Loucy (cell line): ENCODE measurements at regions not wholly inside any gene's neighbourhood (a gene's known extent, or its start where the extent isn't known, plus 50 kb on each side); places are given as distances from the start of the nearest gene placed in this dataset.

Experiments used
- H2AFZ ChIP-seq: fragments of 200-600 bp; sonication (generic); 2 replicates; pipeline ENCODE4 v1.6.0; 2016; ENCODE audit warnings: antibody characterized with exemption, mild to moderate bottlenecking, low read length, moderate library complexity
- H3F3A ChIP-seq: fragments of 200-600 bp; 2 replicates; pipeline ENCODE4 v1.6.0; 2016; ENCODE audit warnings: antibody characterized with exemption, low read depth, mild to moderate bottlenecking
- H3K27me3 ChIP-seq: fragments of 200-600 bp; sonication (generic); 2 replicates; pipeline ENCODE4 v1.6.1; 2014; ENCODE audit warnings: low read length, mild to moderate bottlenecking; ENCODE audit not compliant: insufficient read depth, poor library complexity, severe bottlenecking
- H3K36me3 ChIP-seq: fragments of 200-600 bp; sonication (generic); 2 replicates; pipeline ENCODE4 v1.6.1; 2016; ENCODE audit warnings: low read length; ENCODE audit not compliant: insufficient read depth
- H3K4me1 ChIP-seq: fragments of 200-600 bp; sonication (generic); 2 replicates; pipeline ENCODE4 v1.5.1; 2014; ENCODE audit warnings: low read length, mild to moderate bottlenecking; ENCODE audit not compliant: insufficient read depth, poor library complexity, severe bottlenecking
- H3K4me2 ChIP-seq: fragments of 200-600 bp; sonication (generic); 2 replicates; pipeline ENCODE4 v1.6.0; 2014; ENCODE audit warnings: antibody characterized with exemption, low read length, low read depth, mild to moderate bottlenecking; ENCODE audit not compliant: poor library complexity, severe bottlenecking
- H3K4me3 ChIP-seq: fragments of 200-600 bp; sonication (generic); 2 replicates; pipeline ENCODE4 v1.5.1; 2014; ENCODE audit warnings: low read length, mild to moderate bottlenecking, mixed read lengths; ENCODE audit not compliant: poor library complexity, severe bottlenecking
- H3K79me2 ChIP-seq: fragments of 200-600 bp; sonication (generic); 2 replicates; pipeline ENCODE4 v1.6.1; 2014; ENCODE audit warnings: low read length; ENCODE audit not compliant: insufficient read depth
- H3K9ac ChIP-seq: fragments of 200-600 bp; sonication (generic); 2 replicates; pipeline ENCODE4 v1.6.0; 2014; ENCODE audit warnings: mild to moderate bottlenecking, low read depth, low read length, moderate library complexity; ENCODE audit not compliant: poor library complexity, severe bottlenecking
- H3K9me2 ChIP-seq: fragments of 200-600 bp; sonication (generic); replicated peaks from 2 replicates; pipeline ENCODE4 v1.6.1; 2016; ENCODE audit warnings: low read depth, low read length, mixed read lengths
- H3K9me3 ChIP-seq: fragments of 200-600 bp; sonication (generic); 2 replicates; pipeline ENCODE4 v1.6.1; 2014; ENCODE audit warnings: mild to moderate bottlenecking, antibody characterized with exemption, low read length, low read depth; ENCODE audit not compliant: insufficient read depth
- H4K20me1 ChIP-seq: fragments of 200-600 bp; sonication (generic); 2 replicates; pipeline ENCODE4 v1.6.0; 2014; ENCODE audit warnings: antibody characterized with exemption, low read length, mild to moderate bottlenecking; ENCODE audit not compliant: insufficient read depth, poor library complexity, severe bottlenecking
- EZH2phosphoT487 ChIP-seq: fragments of 200-600 bp; IDR thresholded peaks from 2 replicates; pipeline ENCODE4 v1.6.1; 2018; ENCODE audit warnings: antibody characterized with exemption, mild to moderate bottlenecking, moderate library complexity, borderline replicate concordance
- TF ChIP-seq, protein P1 (sequence below): fragments of 200-600 bp; sonication (generic); conservative IDR thresholded peaks from 2 replicates; pipeline ENCODE4 v1.5.1; 2014; ENCODE audit warnings: mild to moderate bottlenecking, antibody characterized with exemption, low read length

DNA sequence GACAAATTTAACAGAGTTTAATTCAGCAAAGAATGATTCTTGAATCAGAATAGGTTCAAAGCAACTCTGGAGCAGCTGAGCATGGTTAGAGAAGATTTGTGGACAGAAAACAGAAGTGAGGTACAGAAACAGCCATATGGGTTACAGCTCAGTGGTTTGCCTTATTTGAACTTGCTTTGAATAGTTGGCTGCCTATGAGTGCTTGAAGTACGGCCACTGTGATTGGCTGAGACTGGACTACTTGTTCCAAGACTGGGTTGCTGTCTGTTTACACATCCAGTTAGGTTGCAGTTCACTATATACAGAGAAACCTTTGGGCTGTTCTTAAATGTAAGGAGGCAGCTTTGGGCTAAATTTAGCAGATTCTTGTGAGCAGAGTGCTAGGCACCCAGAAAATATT lies 79.4 kb upstream of the CADPS start:
- no peak overlapping the region for H2AFZ ChIP-seq
- H3K4me1 ChIP-seq: no peaks in the 10 kb centered on the region
- H3K9me3 ChIP-seq: no peaks in the 10 kb centered on the region
- no peaks in the 10 kb centered on the region for H3K27me3 ChIP-seq
- no peak overlapping the region for H3K4me3 ChIP-seq
- no peak overlapping the region for H3K9ac ChIP-seq
- no peaks in the 10 kb centered on the region for H4K20me1 ChIP-seq
- no peaks in the 10 kb centered on the region for H3F3A ChIP-seq
- no peaks in the 10 kb centered on the region for H3K79me2 ChIP-seq
- no peak overlapping the region for H3K4me2 ChIP-seq
- TF ChIP-seq, protein P1, sequence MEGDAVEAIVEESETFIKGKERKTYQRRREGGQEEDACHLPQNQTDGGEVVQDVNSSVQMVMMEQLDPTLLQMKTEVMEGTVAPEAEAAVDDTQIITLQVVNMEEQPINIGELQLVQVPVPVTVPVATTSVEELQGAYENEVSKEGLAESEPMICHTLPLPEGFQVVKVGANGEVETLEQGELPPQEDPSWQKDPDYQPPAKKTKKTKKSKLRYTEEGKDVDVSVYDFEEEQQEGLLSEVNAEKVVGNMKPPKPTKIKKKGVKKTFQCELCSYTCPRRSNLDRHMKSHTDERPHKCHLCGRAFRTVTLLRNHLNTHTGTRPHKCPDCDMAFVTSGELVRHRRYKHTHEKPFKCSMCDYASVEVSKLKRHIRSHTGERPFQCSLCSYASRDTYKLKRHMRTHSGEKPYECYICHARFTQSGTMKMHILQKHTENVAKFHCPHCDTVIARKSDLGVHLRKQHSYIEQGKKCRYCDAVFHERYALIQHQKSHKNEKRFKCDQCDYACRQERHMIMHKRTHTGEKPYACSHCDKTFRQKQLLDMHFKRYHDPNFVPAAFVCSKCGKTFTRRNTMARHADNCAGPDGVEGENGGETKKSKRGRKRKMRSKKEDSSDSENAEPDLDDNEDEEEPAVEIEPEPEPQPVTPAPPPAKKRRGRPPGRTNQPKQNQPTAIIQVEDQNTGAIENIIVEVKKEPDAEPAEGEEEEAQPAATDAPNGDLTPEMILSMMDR: no peak
- no peak for TF ChIP-seq EZH2phosphoT487
- H3K36me3 ChIP-seq: no peaks in the 10 kb centered on the region
- no peaks in the 10 kb centered on the region for H3K9me2 ChIP-seq

DNA sequence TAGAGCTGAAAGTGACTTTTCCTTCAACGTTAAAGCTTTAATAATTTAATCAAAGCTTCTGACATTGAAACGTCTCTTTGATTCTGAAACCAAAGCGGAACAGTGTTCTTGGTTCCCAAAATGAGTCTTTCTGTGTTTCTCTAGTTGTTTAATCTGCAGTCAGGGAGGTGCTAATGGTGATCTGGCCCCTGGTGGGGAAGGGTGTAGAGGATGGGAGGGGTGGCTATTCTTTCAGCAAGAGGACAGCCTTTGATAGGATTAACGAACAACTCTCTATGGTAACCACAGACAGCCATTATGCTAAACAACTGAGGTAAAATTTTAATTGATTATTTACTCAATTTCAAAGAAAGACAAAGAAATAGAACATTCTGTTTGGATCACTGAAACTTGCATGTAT lies 79.9 kb upstream of the CADPS start:
- TF ChIP-seq EZH2phosphoT487: no peak
- TF ChIP-seq, protein P1: no peak
- Histone ChIP-seq H3K27me3 (no peaks in the 10 kb centered on the region), H3K4me2 (no peak overlapping the region), H3K79me2 (no peaks in the 10 kb centered on the region), H3K4me1 (no peaks in the 10 kb centered on the region), H3K9me2 (no peaks in the 10 kb centered on the region), H2AFZ (no peak overlapping the region), H3K4me3 (no peak overlapping the region), H3K9me3 (no peaks in the 10 kb centered on the region), H3K36me3 (no peaks in the 10 kb centered on the region), H3K9ac (no peak overlapping the region), H3F3A (no peaks in the 10 kb centered on the region), H4K20me1 (no peaks in the 10 kb centered on the region)

GRCh38 chr3:62956411-62956810 lies 81.2 kb upstream of the CADPS start:
- no peaks in the 10 kb centered on the region for H3K79me2 ChIP-seq
- H2AFZ ChIP-seq: no peak overlapping the region
- H3F3A ChIP-seq: no peaks in the 10 kb centered on the region
- H3K36me3 ChIP-seq: no peaks in the 10 kb centered on the region
- H3K27me3 ChIP-seq: no peaks in the 10 kb centered on the region
- H3K4me1 ChIP-seq: no peaks in the 10 kb centered on the region
- TF ChIP-seq, protein P1: no peak
- TF ChIP-seq EZH2phosphoT487: no peak
- H3K9ac ChIP-seq: no peak overlapping the region
- no peak overlapping the region for H3K4me3 ChIP-seq
- H4K20me1 ChIP-seq: no peaks in the 10 kb centered on the region
- no peaks in the 10 kb centered on the region for H3K9me2 ChIP-seq
- no peaks in the 10 kb centered on the region for H3K9me3 ChIP-seq
- H3K4me2 ChIP-seq: no peak overlapping the region
